ENCODE measurements at regions not wholly inside any gene's neighbourhood (a gene's known extent, or its start where the extent isn't known, plus 50 kb on each side); places are given as distances from the start of the nearest gene placed in this dataset.
A peak's percentile ranks its signal among the peaks of the same experiment; 100 is the strongest.

DNA sequence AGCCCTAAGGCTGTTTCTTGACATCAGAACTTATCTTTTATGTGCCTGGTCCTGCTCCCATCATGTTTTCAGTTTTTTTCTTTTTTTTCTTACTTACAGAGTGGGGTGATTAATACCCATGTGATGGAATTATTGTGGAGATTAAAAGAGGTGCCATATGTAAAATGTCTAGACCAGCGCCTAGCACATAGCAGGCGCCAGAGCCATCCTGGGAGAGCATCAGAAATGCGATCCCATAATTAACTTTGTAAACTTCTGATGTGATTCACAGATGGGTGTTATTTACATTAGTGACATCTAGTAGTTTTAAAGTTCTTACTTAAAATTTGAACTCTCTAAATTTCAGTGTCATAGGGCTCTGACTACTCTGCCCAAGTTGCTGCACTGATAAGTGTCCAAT is 66.2 kb upstream of the PGRMC2 start:
- Histone ChIP-seq H3K9me3 (replicated peaks; ENCODE audit: low read length) (no peaks in the 10 kb centered on the region), H3K4me2 (ENCODE audit: low read length) (peak overlapping the region; percentile 64), H3K4me3 (ENCODE audit: low read length) (peak overlapping the region; percentile 21), H3K4me1 (ENCODE audit: control insufficient read depth, insufficient read depth, low read length) (peaks cover 54% of the 10 kb centered on the region), H3K36me3 (ENCODE audit: insufficient read depth, low read length) (no peaks in the 10 kb centered on the region), H3K9ac (ENCODE audit: low read depth, low read length) (peak overlapping the region; percentile 75), H3K27me3 (ENCODE audit: control insufficient read depth, insufficient read depth, low read length) (no peaks in the 10 kb centered on the region)

DNA sequence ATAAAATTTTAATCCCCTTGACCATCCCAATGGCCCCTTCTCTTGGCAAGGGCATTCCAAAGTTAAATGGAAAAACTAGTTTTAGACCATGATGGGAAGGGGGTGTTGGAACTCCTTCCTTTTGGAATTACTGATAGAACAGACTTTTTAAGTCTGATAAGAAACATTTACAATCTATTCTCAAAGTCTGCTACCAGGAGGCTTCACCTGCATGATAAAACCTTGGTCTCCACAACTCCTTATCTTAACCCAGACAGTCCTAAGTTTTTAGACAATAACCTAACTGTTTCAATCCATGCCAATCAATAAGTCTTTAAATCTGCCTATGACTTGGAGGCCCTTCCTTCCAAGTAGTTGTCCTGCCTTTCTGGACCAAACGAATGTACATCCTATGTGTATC is 63.9 kb upstream of the PGRMC2 start:
- Histone ChIP-seq H3K36me3 (ENCODE audit: insufficient read depth, low read length) (no peaks in the 10 kb centered on the region), H3K9ac (ENCODE audit: low read depth, low read length) (no peak overlapping the region), H3K4me2 (ENCODE audit: low read length) (no peak overlapping the region), H3K4me1 (ENCODE audit: control insufficient read depth, insufficient read depth, low read length) (peaks cover 56% of the 10 kb centered on the region), H3K27me3 (ENCODE audit: control insufficient read depth, insufficient read depth, low read length) (no peaks in the 10 kb centered on the region), H3K9me3 (replicated peaks; ENCODE audit: low read length) (no peaks in the 10 kb centered on the region), H3K4me3 (ENCODE audit: low read length) (no peak overlapping the region)

DNA sequence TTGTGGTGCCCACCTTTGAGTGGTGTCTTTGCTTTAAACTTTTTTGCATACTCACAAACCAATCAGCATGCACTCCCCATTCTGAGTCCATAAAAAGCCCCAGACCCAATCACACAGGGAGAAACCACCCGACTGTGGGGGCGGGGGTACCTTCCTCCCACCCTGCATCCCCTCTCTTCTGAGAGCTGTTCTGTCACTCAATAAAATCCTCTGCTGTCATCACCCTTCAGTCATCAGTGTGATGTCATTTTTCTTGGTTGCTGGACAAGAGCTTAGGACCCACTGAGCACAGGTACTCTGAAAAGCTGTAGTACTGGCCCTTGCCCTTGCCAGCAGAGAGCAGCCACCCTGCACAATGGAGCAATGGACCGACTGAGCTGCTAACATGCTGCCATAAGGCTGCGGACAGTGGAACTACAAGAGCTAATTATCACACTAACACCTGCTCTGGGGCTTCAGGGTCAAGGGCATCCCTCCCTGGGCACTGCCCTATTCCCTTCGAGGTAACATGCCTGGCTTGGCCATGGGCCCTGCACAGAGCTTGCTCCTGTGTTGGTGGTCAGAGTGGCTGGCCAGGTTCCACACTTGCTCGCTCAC is 62.9 kb upstream of the PGRMC2 start:
- Histone ChIP-seq H3K9ac (ENCODE audit: low read depth, low read length) (no peak overlapping the region), H3K9me3 (replicated peaks; ENCODE audit: low read length) (no peaks in the 10 kb centered on the region), H3K4me1 (ENCODE audit: control insufficient read depth, insufficient read depth, low read length) (peaks cover 54% of the 10 kb centered on the region), H3K4me3 (ENCODE audit: low read length) (no peak overlapping the region), H3K27me3 (ENCODE audit: control insufficient read depth, insufficient read depth, low read length) (no peaks in the 10 kb centered on the region), H3K4me2 (ENCODE audit: low read length) (no peak overlapping the region), H3K36me3 (ENCODE audit: insufficient read depth, low read length) (no peaks in the 10 kb centered on the region)

DNA sequence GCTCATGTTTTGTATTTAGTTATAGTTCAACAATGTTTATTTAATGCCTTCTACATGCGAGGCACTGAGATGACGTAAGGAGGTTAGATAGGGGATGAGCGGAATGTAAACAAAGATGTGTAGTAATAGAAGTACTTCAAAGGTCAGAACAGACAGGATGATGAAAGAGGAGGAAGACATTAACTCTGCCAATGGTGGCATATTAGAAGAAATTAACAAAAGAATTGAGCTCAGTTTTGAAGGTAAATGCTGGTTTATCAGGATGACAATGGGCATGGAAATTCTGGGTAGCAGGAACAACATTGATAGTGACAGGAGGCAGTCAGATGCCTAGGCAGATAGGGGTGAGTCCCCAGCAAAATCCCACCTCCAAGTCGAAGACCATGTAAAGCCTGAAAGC is 62.3 kb upstream of the PGRMC2 start:
- no peak overlapping the region for H3K4me3 ChIP-seq (ENCODE audit: low read length)
- no peaks in the 10 kb centered on the region for H3K9me3 ChIP-seq (replicated peaks; ENCODE audit: low read length)

DNA sequence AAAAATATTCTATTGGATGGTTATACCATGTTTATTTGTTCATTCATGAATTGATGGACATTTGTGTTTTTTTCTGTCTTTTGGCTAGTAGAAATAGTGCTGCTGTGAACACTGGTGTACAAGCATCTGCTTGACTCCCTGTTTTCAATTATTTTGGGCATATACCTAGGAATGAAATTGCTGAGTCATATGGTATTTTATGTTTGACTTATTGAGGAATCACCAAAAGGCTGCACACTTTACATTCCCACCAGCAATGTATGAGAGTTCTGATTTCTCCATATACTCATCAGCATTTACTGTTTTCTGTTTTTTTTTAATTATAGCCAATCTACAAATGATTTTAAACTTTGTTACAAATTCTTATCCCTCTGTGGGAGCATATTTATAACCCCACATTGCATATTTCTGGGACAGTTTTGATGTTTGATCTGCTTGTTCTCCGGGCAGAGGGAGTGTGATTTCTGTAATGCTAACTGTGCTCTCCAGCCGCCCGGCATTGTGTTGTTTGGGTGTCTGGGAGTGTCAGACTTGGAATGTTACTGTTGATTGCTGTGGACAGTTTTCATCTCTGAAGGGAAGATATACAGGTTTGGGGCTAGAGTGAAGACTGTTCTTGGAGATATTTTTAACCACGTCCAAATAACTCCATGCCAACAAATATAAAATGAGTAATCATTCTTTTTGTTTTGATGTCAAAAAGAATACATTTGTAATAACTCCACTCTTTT is 60.5 kb upstream of the PGRMC2 start:
- no peaks in the 10 kb centered on the region for H3K27me3 ChIP-seq (ENCODE audit: control insufficient read depth, insufficient read depth, low read length)
- H3K4me1 ChIP-seq (ENCODE audit: control insufficient read depth, insufficient read depth, low read length), result peaks cover 33% of the 10 kb centered on the region
- no peaks in the 10 kb centered on the region for H3K36me3 ChIP-seq (ENCODE audit: insufficient read depth, low read length)
- no peaks in the 10 kb centered on the region for H3K9me3 ChIP-seq (replicated peaks; ENCODE audit: low read length)
- no peak overlapping the region for H3K4me3 ChIP-seq (ENCODE audit: low read length)
- H3K9ac ChIP-seq (ENCODE audit: low read depth, low read length), result peak overlapping the region; percentile 43
- H3K4me2 ChIP-seq (ENCODE audit: low read length), result peak overlapping the region; percentile 47

More for the DNA sequence above, 62.3 kb upstream of the PGRMC2 start:
- peaks cover 48% of the 10 kb centered on the region for H3K4me1 ChIP-seq (ENCODE audit: control insufficient read depth, insufficient read depth, low read length)
- H3K27me3 ChIP-seq (ENCODE audit: control insufficient read depth, insufficient read depth, low read length), result no peaks in the 10 kb centered on the region
- H3K4me2 ChIP-seq (ENCODE audit: low read length), result peak overlapping the region; percentile 14
- no peak overlapping the region for H3K9ac ChIP-seq (ENCODE audit: low read depth, low read length)
- H3K36me3 ChIP-seq (ENCODE audit: insufficient read depth, low read length), result no peaks in the 10 kb centered on the region

DNA sequence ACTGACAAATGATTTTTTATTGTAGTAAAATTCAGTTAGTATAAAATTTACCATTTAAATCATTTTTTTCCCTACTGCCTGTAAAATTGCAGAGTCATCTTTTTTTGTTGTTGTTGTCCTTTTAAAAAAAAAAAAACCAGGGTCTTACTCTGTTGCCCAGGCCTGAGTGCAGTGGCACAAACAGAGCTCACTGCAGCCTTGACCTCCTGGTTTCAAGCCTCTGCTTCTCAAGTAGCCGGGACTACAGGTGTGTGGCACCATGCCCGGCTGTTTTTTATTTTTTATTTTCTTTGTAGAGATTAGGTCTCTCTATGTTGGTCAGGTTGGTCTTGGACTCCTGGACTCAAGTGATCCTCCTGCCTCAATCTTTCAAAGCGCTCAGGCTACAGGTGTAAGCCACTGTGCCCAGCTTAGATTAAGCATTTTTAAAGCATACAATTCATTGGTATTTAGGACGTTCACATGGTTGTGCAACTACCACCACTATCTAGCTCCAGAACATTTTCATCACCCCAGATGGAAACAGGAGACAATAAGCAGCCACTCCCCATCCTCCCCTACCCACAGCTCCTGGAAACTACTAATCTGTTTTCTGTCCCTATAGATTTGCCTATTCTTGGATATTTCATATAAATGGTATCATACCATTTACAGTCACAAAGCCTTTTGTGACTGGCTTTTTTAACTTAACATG is 59.7 kb upstream of the PGRMC2 start:
- Histone ChIP-seq H3K4me1 (ENCODE audit: control insufficient read depth, insufficient read depth, low read length) (peaks cover 33% of the 10 kb centered on the region), H3K9ac (ENCODE audit: low read depth, low read length) (peak overlapping the region; percentile 43), H3K27me3 (ENCODE audit: control insufficient read depth, insufficient read depth, low read length) (no peaks in the 10 kb centered on the region), H3K36me3 (ENCODE audit: insufficient read depth, low read length) (no peaks in the 10 kb centered on the region), H3K9me3 (replicated peaks; ENCODE audit: low read length) (no peaks in the 10 kb centered on the region), H3K4me2 (ENCODE audit: low read length) (peak overlapping the region; percentile 47), H3K4me3 (ENCODE audit: low read length) (no peak overlapping the region)

DNA sequence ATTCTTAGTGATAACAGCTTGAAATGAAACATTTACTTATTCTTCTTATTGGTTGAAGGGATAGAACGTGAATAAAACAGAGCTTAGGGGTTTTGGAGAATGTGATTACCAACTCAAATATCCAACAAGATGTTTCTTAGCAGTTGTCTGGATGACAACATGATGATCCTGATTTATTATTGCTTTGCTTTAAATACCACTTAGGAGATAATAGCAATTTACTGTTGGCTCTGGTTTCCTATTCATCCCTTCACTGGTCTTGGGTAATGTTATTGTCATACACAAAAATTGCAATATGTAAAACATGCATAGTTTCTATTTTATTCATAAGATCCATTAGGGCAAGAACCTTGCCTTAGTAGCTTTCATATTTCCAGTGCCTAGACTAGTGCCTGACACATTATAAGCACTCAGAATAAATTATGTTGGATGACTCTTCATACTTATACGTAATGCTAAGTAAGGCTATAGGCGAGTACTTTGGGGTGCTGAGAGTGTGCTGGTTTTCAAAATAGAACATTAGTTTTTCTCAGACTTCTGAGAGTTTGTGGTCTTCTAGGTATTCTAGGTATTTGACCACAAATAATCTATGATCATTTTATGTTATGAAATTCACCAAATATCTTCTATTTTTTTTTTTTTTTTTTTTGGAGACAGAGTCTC is 58.6 kb upstream of the PGRMC2 start:
- Histone ChIP-seq H3K27me3 (ENCODE audit: control insufficient read depth, insufficient read depth, low read length) (no peaks in the 10 kb centered on the region), H3K4me3 (ENCODE audit: low read length) (no peak overlapping the region), H3K9ac (ENCODE audit: low read depth, low read length) (no peak overlapping the region), H3K9me3 (replicated peaks; ENCODE audit: low read length) (no peaks in the 10 kb centered on the region), H3K4me2 (ENCODE audit: low read length) (no peak overlapping the region), H3K36me3 (ENCODE audit: insufficient read depth, low read length) (no peaks in the 10 kb centered on the region), H3K4me1 (ENCODE audit: control insufficient read depth, insufficient read depth, low read length) (peaks cover 33% of the 10 kb centered on the region)

DNA sequence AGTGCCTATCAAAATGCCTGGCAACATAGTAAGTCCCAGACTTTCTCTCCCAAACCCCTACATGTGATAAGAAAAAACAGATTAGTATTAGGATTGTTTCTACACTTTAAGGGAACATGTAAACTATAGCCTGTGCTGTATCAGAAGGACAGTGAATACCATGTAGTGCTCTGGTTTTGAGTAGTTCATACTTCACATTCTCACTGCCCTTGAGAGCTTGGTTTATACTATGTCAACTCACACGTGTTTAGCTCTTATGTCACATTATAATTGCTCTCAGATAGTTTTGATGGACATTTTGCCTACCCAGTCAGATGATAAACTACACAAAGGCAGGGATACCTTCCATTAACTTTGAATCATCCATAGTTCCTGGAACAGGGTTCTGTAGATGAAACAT is 58.0 kb upstream of the PGRMC2 start:
- Histone ChIP-seq H3K9ac (ENCODE audit: low read depth, low read length) (no peak overlapping the region), H3K4me3 (ENCODE audit: low read length) (no peak overlapping the region), H3K4me2 (ENCODE audit: low read length) (no peak overlapping the region), H3K27me3 (ENCODE audit: control insufficient read depth, insufficient read depth, low read length) (no peaks in the 10 kb centered on the region), H3K36me3 (ENCODE audit: insufficient read depth, low read length) (no peaks in the 10 kb centered on the region), H3K4me1 (ENCODE audit: control insufficient read depth, insufficient read depth, low read length) (peaks cover 33% of the 10 kb centered on the region), H3K9me3 (replicated peaks; ENCODE audit: low read length) (no peaks in the 10 kb centered on the region)

DNA sequence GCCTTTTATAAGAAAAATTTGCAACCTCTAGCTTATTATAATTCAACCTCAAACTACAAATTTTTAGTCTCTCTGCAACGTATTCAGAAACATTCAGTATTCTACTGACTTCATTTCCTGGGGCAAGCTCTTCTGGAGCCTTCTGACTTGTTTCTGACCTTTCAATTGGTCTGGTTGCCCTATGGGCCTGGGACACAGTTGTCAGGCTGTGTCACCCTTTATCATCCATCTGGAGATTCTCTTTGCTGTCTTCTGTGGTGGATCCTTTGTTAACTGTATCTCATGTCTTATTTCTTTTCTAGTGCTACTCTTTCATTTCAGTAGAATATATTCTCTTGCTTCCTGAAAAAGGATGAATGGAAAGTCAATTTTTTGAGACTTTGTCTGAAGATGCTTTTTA is 55.1 kb upstream of the PGRMC2 start:
- no peaks in the 10 kb centered on the region for H3K27me3 ChIP-seq (ENCODE audit: control insufficient read depth, insufficient read depth, low read length)
- no peak overlapping the region for H3K4me3 ChIP-seq (ENCODE audit: low read length)
- no peaks in the 10 kb centered on the region for H3K36me3 ChIP-seq (ENCODE audit: insufficient read depth, low read length)
- no peak overlapping the region for H3K4me2 ChIP-seq (ENCODE audit: low read length)
- peaks cover 30% of the 10 kb centered on the region for H3K4me1 ChIP-seq (ENCODE audit: control insufficient read depth, insufficient read depth, low read length)
- no peaks in the 10 kb centered on the region for H3K9me3 ChIP-seq (replicated peaks; ENCODE audit: low read length)
- no peak overlapping the region for H3K9ac ChIP-seq (ENCODE audit: low read depth, low read length)

DNA sequence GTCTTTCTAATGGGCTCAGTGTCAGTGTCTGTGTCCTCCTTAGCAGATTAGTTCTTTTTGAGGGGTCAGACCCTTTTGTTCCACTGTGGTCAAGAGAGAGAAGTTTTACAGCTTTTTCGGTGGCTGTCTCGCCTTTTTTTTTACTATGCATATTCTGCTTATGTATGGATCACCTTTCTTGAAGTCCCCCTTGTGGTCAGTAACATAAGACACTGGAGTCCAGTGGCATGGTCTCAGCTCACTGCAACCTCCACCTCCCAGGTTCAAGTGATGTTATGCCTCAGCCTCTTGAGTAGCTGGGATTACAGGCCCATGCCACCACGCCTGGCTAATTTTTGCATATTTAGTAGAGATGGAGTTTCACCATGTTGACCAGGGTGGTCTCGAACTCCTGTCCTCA is 54.0 kb upstream of the PGRMC2 start:
- no peak overlapping the region for H3K4me2 ChIP-seq (ENCODE audit: low read length)
- no peak overlapping the region for H3K4me3 ChIP-seq (ENCODE audit: low read length)
- no peaks in the 10 kb centered on the region for H3K36me3 ChIP-seq (ENCODE audit: insufficient read depth, low read length)
- H3K27me3 ChIP-seq (ENCODE audit: control insufficient read depth, insufficient read depth, low read length), result no peaks in the 10 kb centered on the region
- H3K9ac ChIP-seq (ENCODE audit: low read depth, low read length), result no peak overlapping the region
- peaks cover 20% of the 10 kb centered on the region for H3K4me1 ChIP-seq (ENCODE audit: control insufficient read depth, insufficient read depth, low read length)
- H3K9me3 ChIP-seq (replicated peaks; ENCODE audit: low read length), result no peaks in the 10 kb centered on the region

DNA sequence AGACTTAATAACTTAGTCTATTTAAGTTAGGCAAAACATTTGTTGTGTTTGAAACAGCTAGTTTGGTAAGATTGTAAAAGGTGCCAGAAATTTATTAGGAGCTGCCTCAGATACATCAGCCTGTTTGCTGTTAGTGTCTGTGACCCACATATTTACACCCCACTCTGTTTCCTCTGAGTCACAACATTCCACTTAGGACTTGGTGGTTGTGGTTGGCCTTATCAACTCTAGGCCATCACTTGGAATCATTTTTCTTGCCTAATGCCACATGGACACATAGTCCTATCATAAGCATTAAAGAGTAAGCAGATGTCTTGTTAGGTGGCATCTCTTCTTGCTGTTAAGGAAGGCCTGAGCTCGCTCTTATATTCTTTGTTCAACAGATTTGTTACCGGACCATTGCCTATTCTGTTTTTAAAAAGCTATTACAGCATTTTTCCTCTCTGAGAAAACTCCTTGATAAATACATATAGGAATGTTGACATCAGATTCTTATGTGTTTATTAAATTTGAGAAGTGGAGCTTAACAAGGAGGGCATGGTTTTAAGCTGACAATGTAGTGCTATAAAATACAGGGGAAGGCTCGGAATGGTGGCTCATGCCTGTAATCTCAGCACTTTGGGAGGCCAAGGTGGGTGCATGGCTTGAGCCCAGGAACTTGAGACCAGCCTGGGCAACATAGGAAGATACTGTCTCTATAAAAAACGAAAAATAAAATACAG is 51.2 kb upstream of the PGRMC2 start:
- H3K36me3 ChIP-seq (ENCODE audit: insufficient read depth, low read length), result no peaks in the 10 kb centered on the region
- no peaks in the 10 kb centered on the region for H3K27me3 ChIP-seq (ENCODE audit: control insufficient read depth, insufficient read depth, low read length)
- no peaks in the 10 kb centered on the region for H3K9me3 ChIP-seq (replicated peaks; ENCODE audit: low read length)
- peak overlapping the region; percentile 31 for H3K9ac ChIP-seq (ENCODE audit: low read depth, low read length)
- peak overlapping the region; percentile 24 for H3K4me2 ChIP-seq (ENCODE audit: low read length)
- H3K4me3 ChIP-seq (ENCODE audit: low read length), result no peak overlapping the region
- peaks cover 20% of the 10 kb centered on the region for H3K4me1 ChIP-seq (ENCODE audit: control insufficient read depth, insufficient read depth, low read length)
